Stimulated activated CD4-positive, alpha-beta T cell treated with anti-CD3 and anti-CD28 coated beads, TNF-alpha, amount 100 ng/mL, for 48 hours (primary cell): ENCODE measurements at regions not wholly inside any gene's neighbourhood (a gene's known extent, or its start where the extent isn't known, plus 50 kb on each side); places are given as distances from the start of the nearest gene placed in this dataset.
A peak's percentile ranks its signal among the peaks of the same experiment; 100 is the strongest.

ENCODE experiments used
- DNase-seq, 3 donors: peaks; one replicate each; pipeline ENCODE4 v3.0.0-alpha.2; 2020; ENCODE audit warnings: low read depth in 3 of 3

DNA sequence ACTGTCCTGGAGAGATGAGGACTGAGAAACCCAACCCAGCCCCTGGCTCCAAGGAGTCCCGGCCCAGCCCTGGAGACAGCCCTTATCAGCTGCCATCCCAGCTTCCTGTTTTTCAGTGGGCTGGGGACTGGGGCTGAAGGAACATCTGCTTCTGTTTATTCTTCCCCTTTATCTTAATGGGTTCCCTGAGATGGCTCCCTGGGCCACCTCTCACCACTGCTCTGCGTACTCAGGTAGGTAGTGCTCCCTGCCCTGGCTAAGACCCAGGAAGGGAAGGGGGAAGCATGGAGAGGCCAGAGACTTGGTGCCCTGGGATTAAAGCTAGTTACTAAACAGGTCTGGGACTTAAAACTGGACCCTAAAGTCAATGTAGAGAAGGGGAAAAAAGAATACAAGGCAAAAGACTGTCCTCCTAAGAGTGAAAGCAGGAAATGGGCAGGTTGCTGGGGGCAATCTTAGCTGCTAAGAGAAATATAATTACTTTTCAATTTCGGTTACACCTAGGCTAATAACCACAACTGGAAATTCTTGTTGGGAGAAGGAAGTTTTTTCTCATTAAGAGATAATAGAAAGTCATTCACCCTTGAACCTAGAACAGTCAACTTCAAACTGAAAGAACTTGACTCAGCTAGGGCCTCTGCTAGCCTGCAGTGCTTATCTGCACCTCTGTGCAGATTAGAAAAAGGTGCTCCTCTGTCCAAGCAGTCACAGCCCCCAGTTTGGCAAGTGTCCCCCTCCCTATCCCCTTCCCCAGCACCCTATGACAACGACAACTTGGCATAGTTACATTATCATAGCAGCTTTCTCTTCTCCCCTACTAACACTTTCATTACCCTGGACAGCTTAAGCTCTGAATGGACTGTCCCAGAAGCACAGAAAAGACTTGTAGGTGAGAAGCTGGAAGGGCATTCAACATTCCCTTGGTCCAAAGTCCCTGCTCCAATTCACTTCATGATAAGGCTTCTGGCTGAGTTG is 65.6 kb upstream of the KDM7A start:
- no peak for DNase-seq

DNA sequence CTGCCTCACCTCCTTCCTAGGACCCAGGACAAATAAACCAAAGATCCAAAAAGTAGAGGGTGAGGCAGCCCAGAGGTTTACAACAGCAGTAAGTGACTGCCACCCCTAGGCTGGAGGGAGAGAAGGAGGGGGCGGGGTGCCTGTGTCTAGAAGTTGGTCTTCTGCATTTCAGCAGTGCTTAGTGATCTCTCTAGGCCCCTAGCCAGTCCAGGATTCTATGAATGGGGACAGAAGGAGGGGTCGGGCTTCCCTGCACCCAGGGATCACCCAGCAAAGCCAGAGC is 62.8 kb upstream of the KDM7A start:
- DNase-seq = no peak

DNA sequence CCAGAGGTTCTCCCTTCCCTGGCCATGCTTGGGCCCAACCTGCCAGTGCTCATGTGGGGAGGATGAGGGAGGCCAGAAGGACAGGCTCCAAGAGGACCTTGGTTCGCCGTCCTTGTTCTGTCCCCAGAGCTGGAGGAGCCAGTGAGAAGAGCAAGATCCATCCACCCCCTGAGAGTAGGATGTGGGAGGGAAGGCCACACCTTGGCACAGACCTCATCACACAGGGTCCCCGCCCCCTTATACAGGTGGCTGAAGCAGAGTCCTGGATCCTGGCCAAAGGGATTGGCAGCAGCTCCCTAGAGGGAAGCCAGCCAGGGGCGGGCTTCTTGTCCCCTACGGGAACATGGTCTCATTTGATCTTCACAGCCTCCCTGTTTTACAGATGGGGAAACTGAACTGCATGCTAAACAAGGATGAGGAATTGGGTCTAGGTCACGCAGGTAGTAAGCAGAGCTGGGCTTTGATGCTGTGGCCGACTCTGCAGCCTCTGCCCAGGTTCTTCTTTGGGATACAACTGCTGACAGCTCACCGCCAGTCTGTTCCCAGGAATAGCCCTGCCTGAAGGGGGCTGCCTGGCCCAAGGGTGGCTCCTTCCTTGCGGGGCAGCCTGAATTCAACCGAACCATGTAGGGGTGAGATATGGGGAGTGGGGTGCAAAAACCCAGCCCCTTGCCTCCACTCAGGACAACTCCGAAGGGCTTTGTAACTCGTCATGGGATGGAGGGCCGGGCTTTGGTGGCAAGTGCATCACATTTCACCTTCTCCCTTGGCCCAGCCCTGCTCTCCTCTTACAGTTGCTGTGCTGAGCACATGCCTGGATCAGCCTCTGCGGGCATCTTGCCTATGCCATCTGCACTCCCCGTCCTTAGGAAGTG is 62.2 kb upstream of the KDM7A start:
- DNase-seq = no peak

DNA sequence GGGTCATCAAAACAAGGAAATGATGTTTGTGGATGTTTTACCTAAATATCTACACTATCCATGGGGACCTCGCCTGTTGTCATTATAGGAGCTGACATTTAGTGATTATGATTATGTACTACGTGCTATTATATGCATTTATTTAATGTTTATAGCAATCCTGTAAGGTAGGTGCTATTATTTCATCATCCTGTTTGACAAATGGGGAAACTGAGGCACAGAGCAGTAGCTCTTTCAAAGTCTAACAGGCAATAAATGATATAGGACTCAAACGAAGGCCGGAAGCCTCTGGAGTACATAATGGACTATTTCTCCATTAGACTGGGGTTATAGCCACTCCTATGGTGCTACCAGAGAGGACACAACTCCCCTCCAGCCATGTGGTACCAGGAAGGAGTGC is 60.6 kb upstream of the KDM7A start:
- no peak for DNase-seq

DNA sequence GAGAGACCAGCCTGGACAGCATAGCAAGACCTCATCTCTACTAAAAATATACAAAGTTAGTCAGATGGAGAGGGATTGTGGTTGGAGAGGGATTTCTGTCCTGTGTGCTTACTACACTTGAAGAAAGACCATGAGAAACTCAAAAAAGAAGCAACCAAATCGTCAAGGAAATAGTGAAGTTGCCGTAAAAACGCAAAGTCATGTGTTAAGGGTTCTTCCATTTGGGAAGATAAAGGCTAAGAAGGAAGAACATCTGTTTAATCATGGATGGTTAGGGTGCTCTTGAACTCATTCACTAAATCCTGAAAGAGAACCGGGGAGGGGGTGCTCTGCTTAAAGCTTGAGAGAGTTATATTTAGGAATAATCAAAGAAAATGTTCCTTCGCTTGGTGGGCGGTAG is 59.8 kb upstream of the KDM7A start:
- DNase-seq = no peak

DNA sequence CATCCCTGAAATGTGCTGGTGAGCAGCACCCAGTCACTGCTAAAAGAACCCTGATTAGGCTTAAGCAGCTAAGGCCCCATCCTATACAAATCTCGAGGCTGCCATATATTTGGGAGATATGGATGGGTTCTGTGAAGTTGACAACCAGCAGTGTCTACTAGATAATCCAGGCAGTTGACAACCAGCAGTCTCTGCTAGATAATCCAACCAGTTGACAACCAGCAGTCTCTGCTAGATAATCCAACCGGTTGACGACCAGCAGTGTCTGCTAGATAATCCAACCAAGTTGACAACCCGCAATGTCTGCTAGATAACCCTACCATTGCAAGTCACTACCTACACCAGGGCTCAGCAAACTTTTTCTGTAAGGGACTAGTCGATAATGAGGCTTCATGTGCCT is 58.3 kb upstream of the KDM7A start:
- DNase-seq = no peak

DNA sequence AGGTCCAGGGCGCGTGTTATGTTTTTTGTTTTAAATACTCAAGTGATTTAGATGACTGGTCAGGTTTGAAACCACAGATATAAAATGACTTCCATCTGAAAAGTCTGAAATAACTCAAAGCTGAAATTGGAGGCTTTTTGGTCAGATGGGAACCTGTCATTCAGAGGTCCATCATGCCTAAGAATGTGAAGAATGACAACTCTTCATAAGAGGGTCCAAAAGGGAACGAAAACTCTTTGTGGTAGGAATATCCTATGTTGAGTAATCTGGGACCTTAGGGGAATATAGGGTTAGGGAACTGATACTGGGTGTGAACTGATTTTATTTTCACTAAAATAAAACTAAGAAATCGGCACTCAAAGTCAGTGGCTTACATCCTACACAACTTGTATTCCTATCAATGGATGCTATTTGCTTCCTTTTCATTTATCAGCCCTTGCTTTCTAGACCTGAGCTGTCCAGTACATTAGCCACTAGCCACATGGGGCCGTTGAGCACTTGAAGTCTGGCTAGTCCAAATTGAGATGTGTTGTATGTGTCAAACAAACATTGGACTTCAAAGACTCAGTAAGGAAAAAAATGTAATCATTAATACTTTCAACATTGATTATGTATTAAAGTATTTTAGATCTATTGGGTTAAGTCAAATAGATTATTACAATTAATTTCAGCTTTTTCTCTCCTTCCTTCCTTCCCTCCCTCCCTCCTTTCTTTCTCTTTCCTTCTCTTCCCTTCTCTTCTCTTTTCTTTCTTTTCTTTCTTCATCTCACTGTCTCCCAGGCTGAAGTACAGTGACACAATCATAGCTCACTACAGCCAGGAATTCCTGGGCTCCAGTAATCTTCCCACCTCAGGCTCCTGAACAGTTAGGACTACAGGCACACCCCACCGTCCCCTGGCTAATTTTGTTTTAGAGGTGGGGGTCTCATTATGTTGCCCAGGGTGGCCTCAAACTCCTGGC is 56.5 kb upstream of the KDM7A start:
- DNase-seq = no peak

DNA sequence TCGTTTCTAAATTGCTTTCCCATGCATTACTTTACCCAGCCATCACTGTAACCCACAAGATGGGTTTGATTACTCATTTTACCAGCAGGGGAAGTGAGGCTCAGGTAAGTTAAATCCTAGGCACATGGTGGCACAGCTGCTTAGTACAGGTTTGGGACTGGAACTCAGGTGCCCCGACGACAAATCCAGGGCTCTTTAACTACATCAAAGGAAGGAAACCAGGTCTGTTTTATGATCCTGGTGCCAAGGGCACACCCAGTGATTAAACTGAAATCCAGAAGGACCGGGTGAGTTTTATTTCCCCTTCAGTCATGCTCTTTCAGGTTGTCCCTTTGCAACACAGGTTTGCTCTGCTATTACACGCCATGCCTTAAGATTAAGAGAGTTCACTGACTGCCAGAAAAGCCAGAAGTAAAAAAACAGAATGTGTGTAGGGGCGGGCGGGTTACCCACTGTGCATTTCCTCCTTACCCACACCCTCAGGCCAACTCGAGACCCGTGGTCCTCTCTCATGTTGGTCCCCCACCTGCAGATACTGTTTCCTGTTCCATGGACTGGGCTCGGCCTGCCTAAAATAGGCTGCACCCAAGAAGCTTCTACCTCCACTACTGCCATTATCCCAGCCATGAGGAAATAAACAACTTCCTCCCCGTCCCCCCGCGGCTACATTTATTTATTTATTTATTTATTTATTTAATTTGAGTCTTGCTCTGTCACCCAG is 55.1 kb upstream of the KDM7A start:
- no peak for DNase-seq

DNA sequence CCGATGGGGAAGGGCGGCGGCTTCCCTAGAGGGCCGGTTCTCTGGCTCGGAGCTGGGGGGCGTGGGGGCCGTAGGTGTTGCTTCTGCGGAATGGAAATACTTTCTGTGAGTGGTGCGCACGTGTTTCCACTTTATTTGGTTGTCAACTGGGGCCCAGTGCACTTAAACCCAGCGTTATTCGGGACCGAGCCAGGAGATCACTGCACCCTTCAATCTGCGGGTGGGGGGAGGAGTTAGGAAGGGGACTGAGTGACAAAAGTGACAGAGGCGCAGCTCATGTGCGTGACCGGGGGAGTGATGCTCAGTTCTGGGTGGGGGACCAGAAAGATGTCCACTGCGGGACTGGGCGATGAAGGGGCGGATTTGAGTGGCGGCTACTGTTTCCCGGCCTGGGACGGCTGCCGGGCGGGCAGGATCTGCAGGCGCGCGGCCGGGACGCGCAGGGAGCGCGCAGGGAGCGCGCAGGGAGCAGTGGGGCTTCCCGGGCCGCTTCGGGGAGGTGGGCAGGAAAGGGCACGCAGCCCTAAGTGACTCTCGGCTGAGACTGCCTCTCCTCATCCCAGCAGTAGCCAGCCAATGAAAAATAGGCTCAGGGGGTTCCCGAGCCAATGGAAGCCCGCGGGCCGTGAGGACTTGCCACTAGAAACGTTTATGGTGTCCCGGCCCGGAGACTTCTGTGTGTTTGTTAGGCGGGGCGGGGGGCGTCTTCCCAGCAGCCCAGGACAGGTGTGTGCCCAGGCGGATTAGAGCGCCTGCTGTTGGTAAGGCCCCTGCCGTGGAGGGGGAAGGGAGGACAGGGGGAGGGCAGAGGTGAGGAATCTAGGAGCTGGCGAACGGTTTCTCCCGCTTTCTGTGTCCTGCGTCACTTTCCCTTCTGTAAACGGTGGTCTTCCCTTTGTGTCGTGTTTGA is 54.3 kb upstream of the KDM7A start:
- peak in 2 of 3 donors; percentile 64 to 67 for DNase-seq

DNA sequence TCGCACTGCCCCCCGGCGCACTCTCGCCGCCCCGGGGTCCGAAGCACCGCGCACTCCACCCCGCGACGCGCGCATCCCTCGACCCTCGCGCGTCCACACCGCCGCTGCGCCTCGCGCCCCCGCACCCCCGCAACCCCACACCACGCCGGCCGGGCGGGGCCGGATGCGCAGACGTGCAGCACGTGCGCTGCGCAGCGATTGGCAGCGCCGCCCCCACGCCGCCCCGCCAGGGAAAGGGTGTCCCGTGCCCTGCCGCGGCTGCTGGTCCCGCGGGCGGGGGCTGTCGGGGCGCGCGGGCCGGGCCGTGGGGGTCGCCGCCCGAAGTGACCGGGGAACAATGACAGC is 53.7 kb upstream of the KDM7A start:
- DNase-seq = peak in 2 of 3 donors; percentile 69 to 79

DNA sequence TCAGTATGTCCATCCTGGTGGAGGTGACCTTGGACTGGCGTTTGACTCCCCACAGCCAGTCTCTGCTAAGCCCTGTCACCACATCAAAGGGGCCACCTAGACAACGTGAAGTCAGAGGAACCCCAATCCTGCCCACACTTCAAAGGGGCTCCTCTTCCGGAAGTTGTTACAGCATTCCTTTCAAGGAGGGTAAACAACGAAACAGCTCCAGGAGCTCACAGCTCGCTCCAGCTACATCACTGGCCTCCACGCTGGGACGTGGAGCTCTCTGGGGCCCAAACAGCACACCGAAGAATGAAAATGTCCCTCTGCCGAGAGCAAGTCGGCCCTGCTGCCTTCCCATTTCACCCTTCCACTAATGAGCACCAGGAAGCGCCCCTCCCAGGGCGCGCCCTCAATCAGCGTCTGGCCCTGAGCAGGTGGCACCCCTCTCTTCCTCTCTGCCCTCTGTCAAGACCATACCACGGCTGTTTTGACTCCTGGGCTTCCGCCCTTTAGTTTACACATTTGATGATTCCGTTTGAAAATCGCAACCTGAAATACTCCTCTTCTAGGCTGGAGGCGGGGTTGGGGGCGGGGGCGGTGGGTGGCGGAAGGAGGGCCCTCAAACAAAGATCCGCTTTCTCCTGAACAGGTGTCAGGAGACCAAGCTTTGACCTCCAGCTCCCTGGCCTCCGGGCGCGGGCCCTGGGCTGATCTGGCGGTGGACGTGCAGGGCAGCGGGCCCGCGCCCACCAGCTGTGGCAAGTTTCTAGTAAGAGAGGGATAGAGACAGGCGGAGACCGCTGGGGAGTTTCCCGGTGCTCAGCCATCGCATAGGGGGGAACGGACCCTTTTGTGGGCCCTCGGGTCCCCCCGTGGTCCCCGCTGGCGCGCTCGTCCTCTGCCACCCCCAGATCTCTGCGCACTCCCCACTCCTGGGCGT is 53.1 kb upstream of the KDM7A start:
- peak in 2 of 3 donors; percentile 47 to 49 for DNase-seq

DNA sequence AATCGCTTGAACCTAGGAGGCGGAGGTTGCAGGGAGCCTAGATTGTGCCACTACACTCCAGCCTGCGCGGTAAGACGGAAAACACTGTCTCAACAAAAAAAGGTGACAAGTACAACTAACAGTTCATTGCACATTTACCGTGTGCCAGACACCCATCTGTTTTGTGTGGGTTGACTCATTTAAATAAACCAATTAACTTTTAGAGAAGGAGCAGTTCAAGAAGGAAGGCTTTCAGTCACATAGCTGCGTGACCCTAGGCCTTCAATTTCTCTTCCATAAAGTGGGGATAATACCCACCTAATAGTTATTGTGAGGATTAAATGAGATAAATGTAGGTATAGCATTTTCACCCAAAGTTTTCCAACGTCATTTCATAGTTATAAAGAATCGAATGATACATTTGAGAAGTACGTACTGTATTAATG is 52.3 kb upstream of the KDM7A start:
- no peak for DNase-seq
